ENCODE measurements at regions not wholly inside any gene's neighbourhood (a gene's known extent, or its start where the extent isn't known, plus 50 kb on each side); places are given as distances from the start of the nearest gene placed in this dataset.

DNA sequence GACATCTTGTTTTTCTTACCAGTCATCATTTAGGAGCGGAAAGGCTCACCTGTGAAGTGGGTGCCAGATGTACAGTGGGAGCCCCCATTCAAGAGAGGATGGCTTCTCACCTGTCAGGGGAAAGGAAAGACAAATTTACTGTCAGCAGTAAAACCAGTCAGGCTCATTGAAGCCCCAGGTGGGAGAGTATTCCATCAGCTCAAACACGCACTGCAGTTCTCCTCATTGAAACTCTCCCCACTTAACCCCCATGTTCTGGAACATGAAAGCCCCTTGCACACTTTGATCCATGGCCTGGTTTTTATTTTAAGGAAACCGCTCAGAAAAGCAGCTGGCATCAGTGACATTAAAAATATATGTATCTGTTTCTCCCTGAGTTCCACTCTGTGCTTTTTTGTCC, 401.1 kb upstream of the ZNF507 start:
- no peak overlapping the region for H3K4me3 ChIP-seq
- H3K9me3 ChIP-seq: no peaks in the 10 kb centered on the region
- no peaks in the 10 kb centered on the region for H3K36me3 ChIP-seq
- TF ChIP-seq CTCF (IDR thresholded peaks at IDR 0.05) (no peak), POLR2AphosphoS5 (IDR thresholded peaks at IDR 0.05; ENCODE audit: insufficient read depth in 1 of 2, low read depth in 1 of 2) (no peak), POLR2A (IDR thresholded peaks at IDR 0.05) (no peak)
- intact Hi-C loops (cut with DNase I): no loop called here
- DNase-seq (ENCODE audit: extremely low spot score in 2 of 2): no peak
- H3K27me3 ChIP-seq: no peaks in the 10 kb centered on the region
- H3K27ac ChIP-seq: no peak overlapping the region
- peaks cover 6% of the 10 kb centered on the region for H3K4me1 ChIP-seq

- Histone ChIP-seq H3K36me3 (no peaks in the 10 kb centered on the region), H3K27me3 (no peaks in the 10 kb centered on the region), H3K4me1 (peaks cover 6% of the 10 kb centered on the region), H3K9me3 (no peaks in the 10 kb centered on the region), H3K27ac (no peak overlapping the region), H3K4me3 (no peak overlapping the region)
- intact Hi-C loops (cut with DNase I): no loop called here
- DNase-seq (ENCODE audit: extremely low spot score in 2 of 2): no peak
- TF ChIP-seq CTCF (IDR thresholded peaks at IDR 0.05): no peak
These were observed 398.9 kb upstream of the ZNF507 start for GRCh38 chr19:31946491-31946890.

- DNase-seq (ENCODE audit: extremely low spot score in 2 of 2): no peak
- H3K4me3 ChIP-seq: no peak overlapping the region
- intact Hi-C loops (cut with DNase I): no loop called here
- no peaks in the 10 kb centered on the region for H3K9me3 ChIP-seq
- no peaks in the 10 kb centered on the region for H3K27me3 ChIP-seq
- TF ChIP-seq POLR2A (IDR thresholded peaks at IDR 0.05) (no peak), CTCF (IDR thresholded peaks at IDR 0.05) (no peak), POLR2AphosphoS5 (IDR thresholded peaks at IDR 0.05; ENCODE audit: insufficient read depth in 1 of 2, low read depth in 1 of 2) (no peak)
- H3K27ac ChIP-seq: no peak overlapping the region
- H3K36me3 ChIP-seq: no peaks in the 10 kb centered on the region
- peaks cover 4% of the 10 kb centered on the region for H3K4me1 ChIP-seq
These were observed 397.8 kb upstream of the ZNF507 start for GRCh38 chr19:31947436-31948115.

GRCh38 chr19:31952693-31953092, 392.7 kb upstream of the ZNF507 start:
- no peaks in the 10 kb centered on the region for H3K36me3 ChIP-seq
- H3K4me3 ChIP-seq: no peak overlapping the region

More at GRCh38 chr19:31952693-31953092, 392.7 kb upstream of the ZNF507 start:
- H3K27ac ChIP-seq: no peak overlapping the region
- TF ChIP-seq CTCF (IDR thresholded peaks at IDR 0.05) (no peak), POLR2AphosphoS5 (IDR thresholded peaks at IDR 0.05; ENCODE audit: insufficient read depth in 1 of 2, low read depth in 1 of 2) (no peak), POLR2A (IDR thresholded peaks at IDR 0.05) (no peak)
- no peaks in the 10 kb centered on the region for H3K4me1 ChIP-seq
- intact Hi-C loops (cut with DNase I): no loop called here
- no peak for DNase-seq (ENCODE audit: extremely low spot score in 2 of 2)
- H3K9me3 ChIP-seq: no peaks in the 10 kb centered on the region
- no peaks in the 10 kb centered on the region for H3K27me3 ChIP-seq
